ENCODE measurements at regions not wholly inside any gene's neighbourhood (a gene's known extent, or its start where the extent isn't known, plus 50 kb on each side); places are given as distances from the start of the nearest gene placed in this dataset.
A peak's percentile ranks its signal among the peaks of the same experiment; 100 is the strongest.

- no peaks in the 10 kb centered on the region for H3K4me1 Mint-ChIP-seq
- no peak for DNase-seq
- POLR2A ChIA-PET: no interaction called here
- peaks cover 0 to 5% (median 0%) of the 10 kb centered on the region in 5 donors for H3K27me3 Mint-ChIP-seq
- intact Hi-C loops (cut with micrococcal nuclease): no loop called here
- Histone ChIP-seq H3K4me1 (ENCODE audit: control insufficient read depth in 2 of 2, insufficient read depth in 2 of 2, low read length in 2 of 2) (no peaks in the 10 kb centered on the region), H3K4me3 (ENCODE audit: low read length) (no peak overlapping the region), H3K27me3 (ENCODE audit: control insufficient read depth in 2 of 2, insufficient read depth in 2 of 2, low read length in 2 of 2) (no peaks in the 10 kb centered on the region), H3K9me3 (ENCODE audit: control insufficient read depth in 2 of 3, low read length in 3 of 3) (no peaks in the 10 kb centered on the region), H3K36me3 (ENCODE audit: control insufficient read depth in 2 of 3, insufficient read depth in 3 of 3, low read length in 3 of 3) (no peaks in the 10 kb centered on the region), H3K27ac (ENCODE audit: low read depth, low read length) (no peak overlapping the region)
- no peak overlapping the region for H3K4me3 Mint-ChIP-seq
- H3K27ac Mint-ChIP-seq: peak overlapping the region in 2 of 9 donors; percentile 40 to 65
- H3K36me3 Mint-ChIP-seq: no peaks in the 10 kb centered on the region
- H3K9me3 Mint-ChIP-seq: no peaks in the 10 kb centered on the region
- CTCF ChIA-PET: no interaction called here
- no peak for ATAC-seq
Observed at GRCh38 chr11:77530879-77531278, 57.0 kb upstream of the PAK1 start.

- ChIA-PET POLR2A (no interaction called here), CTCF (no interaction called here)
- Mint-ChIP-seq H3K9me3 (no peaks in the 10 kb centered on the region), H3K27me3 (peaks cover 0 to 5% (median 0%) of the 10 kb centered on the region in 5 donors), H3K36me3 (no peaks in the 10 kb centered on the region), H3K27ac (no peak overlapping the region), H3K4me3 (no peak overlapping the region), H3K4me1 (no peaks in the 10 kb centered on the region)
- DNase-seq (no peak), ATAC-seq (no peak)
- intact Hi-C loops (cut with micrococcal nuclease): no loop called here
- no peaks in the 10 kb centered on the region for H3K9me3 ChIP-seq (ENCODE audit: control insufficient read depth in 2 of 3, low read length in 3 of 3)
- no peak overlapping the region for H3K4me3 ChIP-seq (ENCODE audit: low read length)
- H3K27ac ChIP-seq (ENCODE audit: low read depth, low read length): no peak overlapping the region
- H3K36me3 ChIP-seq (ENCODE audit: control insufficient read depth in 2 of 3, insufficient read depth in 3 of 3, low read length in 3 of 3): no peaks in the 10 kb centered on the region
- no peaks in the 10 kb centered on the region for H3K4me1 ChIP-seq (ENCODE audit: control insufficient read depth in 2 of 2, insufficient read depth in 2 of 2, low read length in 2 of 2)
- H3K27me3 ChIP-seq (ENCODE audit: control insufficient read depth in 2 of 2, insufficient read depth in 2 of 2, low read length in 2 of 2): no peaks in the 10 kb centered on the region
Observed at GRCh38 chr11:77529685-77530084, 55.8 kb upstream of the PAK1 start.

GRCh38 chr11:77525455-77526091, 51.7 kb upstream of the PAK1 start:
- H3K9me3 ChIP-seq (ENCODE audit: control insufficient read depth in 2 of 3, low read length in 3 of 3): no peaks in the 10 kb centered on the region
- H3K4me3 ChIP-seq (ENCODE audit: low read length): no peak overlapping the region
- DNase-seq (no peak), ATAC-seq (no peak)
- intact Hi-C loops (cut with micrococcal nuclease): no loop called here
- Mint-ChIP-seq H3K4me3 (no peak overlapping the region), H3K9me3 (no peaks in the 10 kb centered on the region), H3K36me3 (no peaks in the 10 kb centered on the region), H3K27me3 (peaks cover 0 to 5% (median 0%) of the 10 kb centered on the region in 5 donors), H3K4me1 (peaks cover 0 to 3% (median 0%) of the 10 kb centered on the region in 7 donors), H3K27ac (no peak overlapping the region)
- CTCF ChIA-PET: no interaction called here
- H3K27me3 ChIP-seq (ENCODE audit: control insufficient read depth in 2 of 2, insufficient read depth in 2 of 2, low read length in 2 of 2): no peaks in the 10 kb centered on the region
- H3K4me1 ChIP-seq (ENCODE audit: control insufficient read depth in 2 of 2, insufficient read depth in 2 of 2, low read length in 2 of 2): no peaks in the 10 kb centered on the region
- no peaks in the 10 kb centered on the region for H3K36me3 ChIP-seq (ENCODE audit: control insufficient read depth in 2 of 3, insufficient read depth in 3 of 3, low read length in 3 of 3)
- POLR2A ChIA-PET: no interaction called here
- no peak overlapping the region for H3K27ac ChIP-seq (ENCODE audit: low read depth, low read length)

DNA sequence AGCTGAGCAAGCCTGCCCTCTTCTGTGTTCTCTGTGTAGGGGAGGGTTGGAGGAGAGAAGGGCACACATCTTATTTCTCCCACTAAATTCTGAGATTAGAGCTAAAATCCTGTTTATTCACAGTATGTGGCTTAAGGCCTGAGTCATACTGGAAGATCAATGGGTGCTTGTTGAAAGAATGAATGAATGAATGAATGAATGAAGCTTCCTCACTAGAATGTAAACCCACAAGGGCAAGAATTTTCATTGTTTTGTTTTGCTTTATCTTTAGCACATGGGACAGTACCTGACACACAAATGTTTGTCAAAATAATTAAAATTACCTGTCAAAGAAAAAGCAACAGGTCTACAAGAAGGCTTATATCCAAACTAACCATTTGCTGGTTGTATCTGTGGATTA, 50.6 kb upstream of the PAK1 start:
- DNase-seq (no peak), ATAC-seq (no peak)
- no peaks in the 10 kb centered on the region for H3K9me3 Mint-ChIP-seq
- intact Hi-C loops (cut with micrococcal nuclease): no loop called here
- peaks cover 0 to 3% (median 0%) of the 10 kb centered on the region in 5 donors for H3K27me3 Mint-ChIP-seq
- H3K4me3 Mint-ChIP-seq: no peak overlapping the region
- no peak overlapping the region for H3K27ac Mint-ChIP-seq
- peaks cover 0 to 3% (median 0%) of the 10 kb centered on the region in 7 donors for H3K4me1 Mint-ChIP-seq
- Histone ChIP-seq H3K27ac (ENCODE audit: low read depth, low read length) (no peak overlapping the region), H3K4me1 (ENCODE audit: control insufficient read depth in 2 of 2, insufficient read depth in 2 of 2, low read length in 2 of 2) (no peaks in the 10 kb centered on the region), H3K4me3 (ENCODE audit: low read length) (no peak overlapping the region), H3K27me3 (ENCODE audit: control insufficient read depth in 2 of 2, insufficient read depth in 2 of 2, low read length in 2 of 2) (no peaks in the 10 kb centered on the region), H3K9me3 (ENCODE audit: control insufficient read depth in 2 of 3, low read length in 3 of 3) (no peaks in the 10 kb centered on the region), H3K36me3 (ENCODE audit: control insufficient read depth in 2 of 3, insufficient read depth in 3 of 3, low read length in 3 of 3) (no peaks in the 10 kb centered on the region)
- ChIA-PET POLR2A (no interaction called here), CTCF (no interaction called here)
- H3K36me3 Mint-ChIP-seq: no peaks in the 10 kb centered on the region

- CTCF ChIA-PET: no interaction called here
- no peaks in the 10 kb centered on the region for H3K36me3 ChIP-seq (ENCODE audit: control insufficient read depth in 2 of 3, insufficient read depth in 3 of 3, low read length in 3 of 3)
- H3K27ac Mint-ChIP-seq: no peak overlapping the region
Observed at GRCh38 chr11:77523712-77524111, 49.8 kb upstream of the PAK1 start.

More at GRCh38 chr11:77523712-77524111, 49.8 kb upstream of the PAK1 start:
- Histone ChIP-seq H3K4me3 (ENCODE audit: low read length) (no peak overlapping the region), H3K27ac (ENCODE audit: low read depth, low read length) (no peak overlapping the region), H3K4me1 (ENCODE audit: control insufficient read depth in 2 of 2, insufficient read depth in 2 of 2, low read length in 2 of 2) (no peaks in the 10 kb centered on the region), H3K27me3 (ENCODE audit: control insufficient read depth in 2 of 2, insufficient read depth in 2 of 2, low read length in 2 of 2) (no peaks in the 10 kb centered on the region), H3K9me3 (ENCODE audit: control insufficient read depth in 2 of 3, low read length in 3 of 3) (no peaks in the 10 kb centered on the region)
- no peaks in the 10 kb centered on the region for H3K36me3 Mint-ChIP-seq
- no peak for ATAC-seq
- no peak for DNase-seq
- peaks cover 0 to 3% (median 0%) of the 10 kb centered on the region in 7 donors for H3K4me1 Mint-ChIP-seq
- intact Hi-C loops (cut with micrococcal nuclease): no loop called here
- POLR2A ChIA-PET: no interaction called here
- no peaks in the 10 kb centered on the region for H3K9me3 Mint-ChIP-seq
- no peak overlapping the region for H3K4me3 Mint-ChIP-seq
- peaks cover 0 to 4% (median 0%) of the 10 kb centered on the region in 5 donors for H3K27me3 Mint-ChIP-seq
